ENCODE measurements at regions not wholly inside any gene's neighbourhood (a gene's known extent, or its start where the extent isn't known, plus 50 kb on each side); places are given as distances from the start of the nearest gene placed in this dataset.

GRCh38 chr5:2221450-2221849, 338.7 kb upstream of the IRX4 start:
- no peak for TF ChIP-seq CTCF (IDR thresholded peaks at IDR 0.05; ENCODE audit: low read depth, low read length)
- no peak for TF ChIP-seq EZH2phosphoT487 (IDR thresholded peaks at IDR 0.05; ENCODE audit: low read depth)

All from OCI-LY3 (cell line).